Embryonic facial prominence (tissue), 1 donor: ENCODE measurements at regions not wholly inside any gene's neighbourhood (a gene's known extent, or its start where the extent isn't known, plus 50 kb on each side); places are given as distances from the start of the nearest gene placed in this dataset.
"Not testable (repeated sequence)": the region's sequence is repeated elsewhere in the genome, so short reads cannot be mapped to it uniquely, and the experiment has no call there.

Experiments used
- DNase-seq: peaks from one replicate; pipeline ENCODE4 v3.0.0-alpha.2; 2016; ENCODE audit errors: extremely low spot score

DNA sequence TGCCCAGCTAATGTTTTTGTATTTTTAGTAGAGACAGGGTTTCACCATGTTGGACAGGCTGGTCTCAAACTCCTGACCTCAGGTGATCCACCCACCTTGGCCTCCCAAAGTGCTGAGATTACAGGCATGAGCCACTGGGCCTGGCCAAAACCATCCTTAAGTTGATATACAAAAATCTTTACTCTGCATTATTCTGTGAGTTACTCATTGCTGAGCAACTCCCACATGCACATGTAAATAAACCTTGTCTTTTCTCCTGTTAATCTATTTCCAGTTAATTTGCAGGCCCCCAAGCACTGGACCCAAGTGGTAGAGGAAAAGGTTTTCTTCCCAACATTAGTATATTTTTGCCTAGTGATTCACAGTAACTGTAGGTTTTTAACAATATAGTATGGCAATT lies 242.8 kb downstream of the KLF5 start:
- not testable (repeated sequence) for DNase-seq

DNA sequence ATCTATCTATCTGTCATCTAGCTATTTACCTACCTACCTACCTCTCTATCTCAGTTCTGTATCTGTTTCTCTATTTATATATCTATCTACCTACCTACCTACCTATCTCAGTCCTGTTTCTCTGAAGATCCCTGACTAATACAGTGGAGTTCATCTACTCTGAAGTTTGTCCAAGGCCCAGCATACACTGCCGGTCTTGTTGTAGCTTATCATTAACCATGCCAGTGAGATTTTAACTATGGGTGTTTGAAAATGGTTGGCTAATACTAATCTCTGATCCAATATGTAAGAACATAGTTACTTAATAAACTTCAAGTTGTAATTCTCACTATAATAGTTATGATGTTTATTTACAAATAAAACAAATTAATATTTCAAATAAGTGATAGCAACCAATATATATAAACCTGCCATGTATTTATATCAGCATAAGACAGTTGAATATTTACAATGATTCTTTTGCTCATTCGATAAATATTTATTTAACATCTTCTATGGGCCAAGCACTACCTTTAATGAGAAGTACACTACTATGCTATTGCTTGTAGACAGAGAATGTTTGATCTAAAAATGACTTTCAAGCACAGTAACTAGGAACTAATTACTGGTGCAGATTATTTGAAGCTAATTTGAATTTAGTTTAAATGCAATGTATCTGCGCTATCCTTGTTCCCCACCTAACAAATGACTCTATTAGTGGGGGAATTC lies 242.1 kb downstream of the KLF5 start:
- DNase-seq: no peak

DNA sequence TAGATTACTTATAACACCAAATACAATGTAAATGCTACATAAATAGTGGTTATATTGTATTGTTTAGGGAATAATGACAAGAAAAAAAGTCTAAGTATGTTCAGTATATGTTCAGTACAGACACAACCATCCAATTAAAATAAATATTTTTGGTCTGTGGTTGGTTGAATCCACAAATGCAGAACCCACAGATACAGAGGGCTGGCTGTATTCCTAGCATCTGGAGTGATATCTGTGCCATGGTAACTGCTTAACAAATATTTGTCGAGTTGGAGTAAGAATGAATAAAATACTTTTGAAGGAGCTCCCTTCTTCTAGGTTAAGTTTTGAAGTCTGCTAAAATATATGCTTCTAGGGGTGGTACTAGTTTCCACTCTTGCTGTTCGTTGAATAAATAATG lies 241.0 kb downstream of the KLF5 start:
- DNase-seq: peak; percentile 24

DNA sequence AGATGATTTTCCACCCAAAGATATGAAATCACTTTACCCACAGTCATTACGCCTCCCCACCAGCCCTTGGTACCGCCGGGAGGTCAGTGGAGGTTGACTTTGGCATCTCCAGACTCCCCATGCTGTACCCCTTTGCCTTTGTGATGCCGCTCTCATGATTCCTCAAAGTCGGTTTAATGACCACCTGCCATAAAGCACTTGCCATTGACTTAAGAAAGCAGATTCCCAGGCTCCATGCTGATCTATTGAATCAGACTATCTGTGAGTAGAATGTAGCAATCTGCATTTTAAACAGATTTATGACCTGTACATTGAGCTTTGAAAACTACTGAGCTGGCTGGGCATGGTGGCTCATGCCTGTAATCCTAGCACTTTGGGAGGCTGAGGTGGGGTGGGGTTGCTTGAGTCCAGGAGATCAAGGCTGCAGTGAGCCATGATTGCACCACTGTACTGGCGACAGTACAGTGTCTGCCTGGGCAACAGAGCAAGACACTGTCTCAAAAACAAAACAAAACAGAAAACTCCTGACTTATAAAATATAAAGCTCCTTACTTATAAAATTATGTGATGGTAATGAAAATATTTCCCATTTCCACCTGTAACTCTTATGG lies 235.2 kb downstream of the KLF5 start:
- no peak for DNase-seq

DNA sequence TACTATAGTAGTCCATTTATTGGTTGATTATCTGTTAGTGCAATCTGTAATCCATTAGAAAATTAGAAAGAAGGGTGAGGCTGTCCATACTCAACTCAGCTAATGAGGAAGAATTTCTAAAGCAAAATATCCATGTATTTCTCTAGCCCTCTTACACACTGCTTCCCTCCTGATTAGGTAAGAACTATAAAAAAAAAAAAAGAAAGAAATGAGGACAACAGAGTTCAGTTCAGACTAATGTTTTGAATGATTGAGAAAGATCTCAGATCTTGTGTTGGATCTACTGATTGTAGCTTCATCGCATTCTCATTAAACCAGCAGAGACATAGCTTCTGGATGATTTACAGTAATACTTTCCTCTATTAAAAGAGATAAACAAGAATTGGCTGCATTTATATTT lies 233.3 kb downstream of the KLF5 start:
- DNase-seq: no peak

DNA sequence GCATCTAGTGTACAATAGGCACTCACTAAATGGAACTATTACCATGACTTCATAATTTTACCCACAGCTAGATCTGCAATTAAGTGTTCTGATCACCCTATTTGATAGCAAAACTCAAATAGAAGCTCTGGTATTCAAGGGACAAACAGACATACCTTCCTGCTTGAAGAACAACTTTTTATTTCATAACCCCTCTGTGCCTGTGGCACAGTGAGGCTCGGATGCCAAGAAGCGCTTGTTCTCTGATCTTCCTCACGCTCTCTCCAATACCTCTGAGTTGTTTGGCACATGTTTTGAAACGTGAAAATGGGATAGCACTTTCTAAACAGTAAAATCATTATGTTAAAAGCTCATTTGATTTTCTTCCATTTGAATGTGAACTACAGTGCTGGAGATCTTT lies 232.0 kb downstream of the KLF5 start:
- DNase-seq: no peak

DNA sequence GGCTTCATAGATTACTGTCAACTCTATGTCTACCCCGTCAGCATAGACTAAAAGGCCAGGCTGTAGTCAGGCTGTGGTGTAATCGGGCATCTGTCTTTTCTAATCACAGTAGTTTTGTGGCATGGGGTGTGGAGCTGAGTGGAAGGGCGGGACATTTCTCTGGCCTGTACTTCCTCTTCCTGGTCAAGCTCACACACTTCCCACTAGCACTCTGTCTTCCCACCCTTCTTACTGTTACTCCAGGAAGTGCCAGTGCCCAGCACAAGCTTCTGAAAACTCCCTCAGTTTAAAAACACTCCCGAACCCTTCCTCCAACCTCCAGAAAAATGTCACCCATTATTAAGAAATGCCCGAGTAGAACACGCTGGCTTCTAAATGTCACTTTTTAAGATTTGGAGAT lies 229.8 kb downstream of the KLF5 start:
- no peak for DNase-seq

DNA sequence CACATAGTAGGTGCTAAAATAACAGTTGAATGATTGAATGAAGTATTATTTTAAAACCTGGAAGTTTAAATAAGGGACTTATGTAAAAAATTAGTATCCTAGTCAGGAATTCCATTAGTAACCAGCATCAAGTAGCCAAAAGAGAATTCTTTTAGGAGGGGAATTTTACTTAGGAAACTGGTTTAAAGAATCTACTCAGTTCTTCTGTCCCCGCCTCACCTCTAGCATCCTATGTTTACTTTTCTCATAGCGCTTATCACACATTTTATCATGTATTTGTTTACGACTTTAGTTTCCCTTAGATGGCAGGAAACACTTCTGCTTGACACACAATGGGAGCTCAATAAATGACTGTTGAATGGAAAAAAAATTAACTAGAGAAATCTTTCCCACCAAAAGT lies 229.0 kb downstream of the KLF5 start:
- no peak for DNase-seq

DNA sequence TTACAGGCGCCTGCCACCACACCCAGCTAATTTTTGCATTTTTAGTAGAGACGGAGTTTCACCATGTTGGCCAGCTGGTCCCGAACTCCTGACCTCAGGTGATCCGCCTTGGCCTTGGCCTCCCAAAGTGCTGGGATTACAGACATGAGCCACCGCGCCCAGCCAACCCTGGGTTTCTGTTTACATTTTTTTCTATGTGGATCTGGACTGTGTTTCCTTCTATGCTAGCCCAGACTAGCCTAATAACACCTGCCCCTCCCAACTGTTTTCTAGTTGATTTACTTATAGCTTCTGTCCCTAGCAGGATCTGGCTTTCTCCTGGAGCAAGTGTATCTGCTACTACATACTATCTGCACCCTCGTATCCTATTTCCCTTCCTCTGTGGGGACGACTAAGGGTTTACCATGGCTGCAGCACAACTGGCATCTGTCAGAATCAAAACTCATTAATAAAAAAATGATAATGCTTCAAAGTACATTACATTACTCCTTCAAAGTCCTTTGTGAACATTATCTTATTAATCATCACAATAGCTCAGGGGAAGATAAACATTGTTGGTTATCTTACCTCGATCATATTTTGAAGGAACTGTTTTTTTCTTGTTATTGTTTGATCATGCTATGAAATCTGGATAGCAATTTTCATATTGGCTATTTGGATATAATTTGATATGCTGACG lies 228.3 kb downstream of the KLF5 start:
- no peak for DNase-seq

DNA sequence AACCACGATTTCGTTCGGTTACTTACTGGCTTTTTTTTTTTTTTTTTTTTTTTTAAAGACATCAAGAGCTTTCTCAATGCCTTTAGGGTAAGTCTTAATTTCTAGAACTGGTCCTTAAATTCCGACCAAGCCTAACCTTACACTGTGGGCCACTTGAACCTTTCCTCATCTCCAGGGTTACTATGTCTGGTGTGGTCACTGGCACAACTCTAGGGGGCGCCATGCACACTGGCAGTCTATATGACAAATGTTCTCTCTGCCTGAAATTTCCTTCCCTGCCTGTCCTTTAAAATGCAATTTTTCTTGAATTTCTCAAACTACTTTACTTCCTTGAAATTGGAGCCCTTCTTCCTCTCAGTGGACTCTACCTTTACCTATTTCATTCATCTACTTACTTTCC lies 227.4 kb downstream of the KLF5 start:
- DNase-seq: no peak

DNA sequence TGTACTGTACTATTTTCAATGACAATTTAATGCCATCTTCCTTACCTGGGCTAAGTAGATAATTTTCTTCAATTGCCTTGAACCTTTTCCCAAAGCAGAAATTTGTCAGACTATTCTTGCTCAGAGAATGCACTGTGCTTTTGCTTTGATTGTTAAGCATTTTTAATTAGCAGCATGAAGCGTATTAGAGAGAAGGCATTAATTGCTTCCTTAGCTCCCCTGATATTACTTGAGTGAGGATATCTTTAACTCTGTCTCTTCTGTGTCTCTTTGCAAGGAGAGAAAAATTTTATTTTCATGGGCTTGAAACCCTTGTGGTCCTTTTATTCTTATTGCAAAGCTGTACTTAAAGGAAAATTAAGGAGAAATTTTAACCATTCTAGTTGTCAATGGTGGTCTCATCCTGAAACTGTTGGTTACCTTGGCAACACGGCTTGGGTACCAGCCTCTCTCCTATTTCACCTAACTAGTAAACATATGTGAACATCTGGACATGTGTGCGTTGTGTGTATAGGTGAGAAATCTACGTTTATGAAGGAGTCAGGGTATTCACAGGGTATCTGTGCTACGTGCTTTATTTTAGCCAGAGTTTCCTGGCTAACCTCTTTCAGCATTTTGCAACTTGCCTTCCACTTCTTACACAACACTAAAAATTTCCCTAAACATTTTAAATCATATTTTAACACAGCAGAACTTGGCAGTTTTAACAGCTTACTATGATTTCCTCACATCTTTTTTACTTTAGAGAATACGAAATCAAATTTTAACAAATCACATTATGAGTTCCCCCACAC lies 225.5 kb downstream of the KLF5 start:
- DNase-seq: no peak

DNA sequence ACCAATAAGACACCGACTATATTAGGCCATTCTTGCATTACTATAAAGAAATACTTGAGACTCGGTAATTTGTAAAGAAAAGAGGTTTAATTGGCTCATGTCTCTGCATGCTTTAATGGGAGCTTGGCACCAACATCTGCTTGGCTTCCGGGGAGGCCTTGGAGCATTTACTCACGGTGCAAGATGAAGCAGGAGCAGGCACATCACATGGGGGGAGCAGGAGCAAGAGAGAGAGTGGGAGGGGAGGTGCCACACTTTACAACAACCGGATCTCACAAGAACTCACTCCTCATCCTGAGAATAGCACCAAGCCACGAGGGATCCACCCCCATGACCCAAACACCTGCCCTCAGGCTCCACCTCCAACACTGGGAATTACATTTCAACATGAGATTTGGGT lies 224.8 kb downstream of the KLF5 start:
- no peak for DNase-seq

DNA sequence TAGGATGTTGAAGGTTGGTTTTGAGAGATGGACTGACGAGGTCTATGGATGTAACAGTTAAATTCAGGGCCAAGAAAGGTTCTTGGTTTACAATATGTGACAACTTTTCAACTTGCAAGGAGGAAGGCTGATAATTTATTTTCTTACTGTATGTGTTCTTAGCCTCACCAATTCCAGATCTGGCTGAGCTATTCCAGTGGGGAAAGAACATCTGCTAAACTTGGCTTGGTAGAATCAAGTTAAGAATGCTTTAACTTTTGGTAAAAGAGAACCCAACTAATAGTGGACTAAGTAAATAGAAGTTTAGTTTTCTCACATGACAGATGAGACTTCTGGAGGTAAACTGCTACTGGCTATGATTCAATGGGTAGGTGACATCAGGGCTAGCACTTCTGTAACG lies 222.9 kb downstream of the KLF5 start:
- no peak for DNase-seq

DNA sequence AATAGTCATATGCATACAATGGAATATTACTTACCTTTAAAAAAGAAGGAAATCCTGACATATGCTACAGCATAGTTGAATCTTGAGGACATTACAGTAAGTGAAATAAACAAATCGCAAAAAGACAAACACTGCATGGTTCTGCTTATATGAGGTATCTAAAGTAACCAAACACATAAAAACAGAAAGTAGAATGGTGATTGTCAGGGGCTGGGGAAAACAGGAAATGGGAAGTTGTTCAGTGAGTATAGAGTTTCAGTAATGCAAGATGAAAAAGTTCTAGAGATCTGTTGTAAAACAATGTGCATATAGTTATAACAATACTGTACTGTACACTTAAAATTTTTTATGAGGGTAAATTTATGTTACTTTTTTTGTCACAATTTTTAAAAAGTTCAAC lies 219.4 kb downstream of the KLF5 start:
- no peak for DNase-seq

DNA sequence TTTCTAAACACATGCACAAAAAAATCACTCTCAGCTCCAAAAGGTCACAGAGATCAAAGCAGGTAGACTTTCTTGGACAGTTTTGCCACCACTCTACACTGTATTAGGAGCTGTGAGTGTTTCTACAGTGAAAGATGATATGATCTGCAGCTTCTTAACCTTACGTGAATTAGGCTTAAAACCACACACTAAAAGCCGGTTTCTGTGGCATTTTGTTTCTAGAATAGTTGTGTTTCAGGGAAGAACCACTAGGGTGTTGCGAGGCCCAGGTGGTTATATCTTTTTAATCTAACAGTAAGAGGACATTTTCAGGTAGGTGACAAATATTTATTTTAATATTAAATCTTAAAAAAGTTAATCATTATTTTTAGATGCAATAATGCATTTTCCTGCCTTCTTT lies 216.4 kb downstream of the KLF5 start:
- DNase-seq: no peak

DNA sequence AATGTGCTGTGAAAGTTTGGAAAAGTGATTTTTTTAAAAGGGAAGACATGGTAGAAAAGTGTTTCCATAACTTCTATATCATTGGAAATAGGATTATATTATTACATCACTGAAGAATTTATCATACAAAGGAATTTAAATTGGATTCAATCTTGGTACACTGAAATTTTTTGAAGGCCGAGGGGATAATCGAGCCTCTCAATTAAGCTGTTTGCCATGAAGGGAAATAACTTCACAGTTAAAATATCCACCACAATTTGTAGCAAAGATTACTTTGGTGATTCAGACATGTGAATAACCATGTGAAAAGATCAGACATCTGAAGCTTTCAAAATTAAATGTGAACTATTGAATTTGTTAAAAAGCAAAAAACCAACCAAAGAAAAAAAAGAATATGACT lies 215.3 kb downstream of the KLF5 start:
- DNase-seq: no peak

DNA sequence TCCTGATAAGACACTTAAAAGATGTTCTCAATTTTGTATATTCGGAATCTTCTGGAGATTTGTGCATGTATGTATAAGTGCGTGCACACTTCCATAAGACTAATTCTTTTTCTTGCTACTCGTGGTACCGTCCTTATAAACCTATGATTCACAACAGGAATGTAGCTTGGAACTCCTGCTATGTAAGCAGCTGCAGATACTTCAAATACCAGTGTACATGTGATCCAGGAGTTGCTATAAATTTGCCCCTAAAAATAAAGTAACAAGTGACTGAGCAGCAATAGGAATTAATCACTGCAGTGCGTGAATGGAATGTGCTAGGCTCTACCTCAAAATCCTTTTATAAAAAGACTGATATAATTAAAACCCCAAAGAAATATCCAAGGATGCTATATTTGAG lies 214.9 kb downstream of the KLF5 start:
- no peak for DNase-seq

DNA sequence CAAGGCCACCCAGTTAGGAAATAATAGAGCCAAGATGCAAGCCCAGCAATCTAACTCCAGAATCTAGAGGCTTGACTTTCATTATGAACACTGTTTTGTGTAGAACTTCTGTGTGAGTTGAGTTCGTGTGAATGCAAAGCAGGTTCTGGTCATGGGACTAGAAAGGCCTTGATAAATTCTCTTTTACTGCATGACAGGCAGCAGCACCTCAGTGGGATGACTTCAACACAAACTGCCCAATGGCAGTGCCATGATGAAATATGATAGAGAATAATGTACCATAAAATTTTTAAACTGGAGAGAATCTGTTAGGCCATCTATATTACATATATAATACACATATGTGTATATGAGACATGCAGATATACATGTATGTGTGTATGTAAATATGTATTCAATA lies 214.5 kb downstream of the KLF5 start:
- DNase-seq: no peak

DNA sequence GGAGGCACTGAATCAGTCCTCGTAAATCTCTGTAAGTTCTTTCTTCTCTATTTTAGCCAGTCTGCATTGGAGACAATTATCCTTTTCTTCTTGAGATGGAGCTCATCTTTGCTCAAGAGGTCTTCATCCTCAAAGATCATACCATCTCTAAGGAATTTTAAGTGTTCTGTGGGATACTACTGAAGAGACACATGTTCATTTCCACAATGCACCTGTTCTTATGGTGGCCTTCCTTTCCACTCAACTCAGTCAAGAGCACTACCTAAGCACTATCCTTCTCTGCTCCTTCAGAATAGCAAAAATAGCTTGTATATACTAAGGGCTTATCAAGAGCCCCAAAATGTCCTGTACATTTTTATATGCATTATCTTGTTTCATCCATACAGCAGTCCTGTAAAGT lies 214.0 kb downstream of the KLF5 start:
- DNase-seq: no peak

DNA sequence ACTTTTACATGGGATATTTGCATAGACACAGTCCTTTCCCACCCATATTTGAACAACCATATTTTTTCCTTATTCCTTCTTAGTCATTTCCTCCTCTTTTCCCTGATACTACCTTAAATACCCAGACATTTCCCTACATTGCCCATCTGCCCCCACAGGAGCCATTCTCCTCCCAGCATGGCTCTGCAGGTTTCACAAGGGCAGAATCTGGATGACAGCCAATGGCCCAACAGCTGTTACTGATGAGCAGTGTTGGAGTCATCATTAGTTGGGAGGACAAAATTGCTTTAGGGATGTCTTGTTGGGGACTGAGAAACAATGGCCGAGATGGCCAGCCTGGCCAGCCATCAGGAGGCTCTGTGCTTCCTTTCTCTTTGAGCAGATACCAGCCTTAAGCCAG lies 209.5 kb downstream of the KLF5 start:
- DNase-seq: no peak

DNA sequence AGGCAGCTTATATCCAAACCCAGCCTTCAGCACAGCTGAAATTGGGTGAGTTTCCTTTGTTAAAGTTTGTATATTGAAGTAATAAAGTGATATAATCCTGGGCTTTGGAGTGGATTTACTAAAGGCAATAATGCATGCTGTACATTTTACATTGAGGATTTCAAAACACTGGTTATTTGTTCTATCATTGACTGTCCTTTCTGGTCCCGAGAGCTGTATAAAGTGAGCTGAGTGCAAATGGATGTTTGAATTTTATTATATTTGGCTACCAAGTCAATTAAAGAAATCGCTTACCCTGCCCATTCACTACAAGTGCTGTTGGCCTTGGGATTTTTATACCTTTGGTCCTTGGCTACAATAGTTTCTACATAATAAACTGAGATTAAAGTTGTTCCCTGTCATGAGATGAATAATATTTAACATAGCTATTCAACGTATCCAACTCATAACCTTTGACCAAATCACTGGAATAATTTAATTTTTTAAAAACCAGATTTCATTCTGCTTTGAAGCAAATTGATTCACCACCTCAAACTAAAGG lies 207.9 kb downstream of the KLF5 start:
- no peak for DNase-seq

DNA sequence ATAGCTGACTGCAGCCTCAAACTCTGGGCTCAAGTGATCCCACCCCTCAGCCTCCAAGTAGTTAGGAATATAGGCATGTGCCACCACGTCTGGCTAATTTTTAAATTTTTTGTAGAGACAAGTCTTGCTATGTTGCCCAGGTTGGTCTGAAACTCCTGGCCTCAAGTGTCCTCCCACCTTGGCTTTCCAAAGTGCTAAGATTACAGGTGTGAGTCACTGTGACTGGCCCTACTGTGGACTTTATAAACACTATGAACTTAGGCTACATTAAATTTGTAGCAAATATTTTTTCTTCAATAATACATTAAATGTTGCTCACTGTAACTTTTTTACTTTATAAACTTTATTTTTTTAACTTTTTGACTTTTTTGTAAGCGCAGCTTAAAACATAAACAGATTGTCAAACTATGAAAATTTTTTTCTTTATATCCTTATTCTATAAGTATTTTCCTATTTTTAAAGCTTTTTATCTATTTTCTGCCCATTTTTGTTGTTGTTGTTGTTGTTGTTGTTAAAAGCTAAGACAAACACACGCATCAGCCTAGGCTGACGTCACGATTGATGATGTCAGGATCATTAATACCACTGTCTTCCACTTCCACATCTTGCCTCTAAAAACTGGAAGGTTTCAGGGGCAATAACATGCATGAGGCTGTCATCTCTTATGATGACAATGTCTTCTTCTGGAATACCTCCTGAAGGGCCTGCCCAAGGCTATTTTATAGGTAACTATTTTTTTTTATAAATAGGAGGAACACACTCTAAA lies 204.2 kb downstream of the KLF5 start:
- DNase-seq: no peak
